ENCODE measurements at regions not wholly inside any gene's neighbourhood (a gene's known extent, or its start where the extent isn't known, plus 50 kb on each side); places are given as distances from the start of the nearest gene placed in this dataset.

- Histone ChIP-seq H3K4me1 (ENCODE audit: control insufficient read depth, extremely low read depth, insufficient read depth, low read length) (no peaks in the 10 kb centered on the region), H3K4me2 (ENCODE audit: insufficient read depth, low read length) (no peak overlapping the region), H3K36me3 (ENCODE audit: control insufficient read depth in 2 of 2, extremely low read depth in 1 of 2, insufficient read depth in 2 of 2, low read length in 2 of 2) (no peaks in the 10 kb centered on the region), H3K79me2 (ENCODE audit: control insufficient read depth, insufficient read depth, low read length) (no peaks in the 10 kb centered on the region), H4K20me1 (replicated peaks; ENCODE audit: control insufficient read depth, extremely low read depth, insufficient read depth, low read length) (no peaks in the 10 kb centered on the region), H3K4me3 (replicated peaks in 1 of 3; ENCODE audit: insufficient read depth in 1 of 3, low read depth in 1 of 3, low read length in 3 of 3) (no peak overlapping the region), H3K27ac (ENCODE audit: insufficient read depth, low read depth, low read length) (no peak overlapping the region), H2AFZ (ENCODE audit: low read depth, low read length) (no peak overlapping the region), H3K27me3 (ENCODE audit: control insufficient read depth in 2 of 2, insufficient read depth in 2 of 2, low read length in 2 of 2) (peaks cover 3 to 9% of the 10 kb centered on the region in 2 experiments), H3K9me3 (replicated peaks; ENCODE audit: control insufficient read depth, insufficient read depth, low read length) (no peaks in the 10 kb centered on the region), H3K9me1 (replicated peaks; ENCODE audit: control insufficient read depth, extremely low read depth, insufficient read depth, low read length) (no peaks in the 10 kb centered on the region), H3K9ac (replicated peaks; ENCODE audit: extremely low read depth, insufficient read depth, low read length) (no peak overlapping the region)
- intact Hi-C loops (cut with micrococcal nuclease): no loop called here
- no peak for FAIRE-seq
- no peak for DNase-seq (ENCODE audit: low read depth, low spot score)
- BruUV-seq (replicated peaks): no TSS peak
- TF ChIP-seq POLR2A (IDR thresholded peaks at IDR 0.05; ENCODE audit: low read depth, low read length) (no peak), EZH2 (IDR thresholded peaks at IDR 0.05; ENCODE audit: borderline replicate concordance, low read depth, low read length, severe bottlenecking) (no peak), CTCF (IDR thresholded peaks at IDR 0.05; ENCODE audit: extremely low read depth in 1 of 2, insufficient read depth in 1 of 2, low read depth in 1 of 2, low read length in 2 of 2) (no peak), MYC (IDR thresholded peaks at IDR 0.05; ENCODE audit: low read depth, low read length) (no peak), JUN (IDR thresholded peaks at IDR 0.05; ENCODE audit: borderline replicate concordance, insufficient read depth, insufficient read length, low read depth) (no peak), GATA2 (IDR thresholded peaks at IDR 0.05; ENCODE audit: insufficient read depth, insufficient read length, low read depth, low read length) (no peak), POLR2AphosphoS5 (IDR thresholded peaks at IDR 0.05; ENCODE audit: insufficient read depth, low read depth, low read length) (no peak), FOS (IDR thresholded peaks at IDR 0.05; ENCODE audit: borderline replicate concordance, insufficient read depth, low read length) (no peak), MAX (IDR thresholded peaks at IDR 0.05; ENCODE audit: insufficient read depth, insufficient read length) (no peak)
- POLR2A ChIA-PET: no interaction called here
- dilution Hi-C loops (cut with MboI; ENCODE audit: extremely low pct_ligation_motif_present, low sequenced_read_pairs): no loop called here
- CTCF ChIA-PET: interaction anchor here (0.8 to 1.7 kb wide), 6 partner anchors 11 to 490 kb away, joined by 3 read pairs; no protein-coding TSS in a partner anchor
These were observed 96.2 kb upstream of the RMP24 start for GRCh38 chr18:35876243-35876642.

All from endothelial cell of umbilical vein (primary cell).